Testis (tissue), 2 donors: ENCODE measurements at regions not wholly inside any gene's neighbourhood (a gene's known extent, or its start where the extent isn't known, plus 50 kb on each side); places are given as distances from the start of the nearest gene placed in this dataset.

ENCODE experiments used
- DNase-seq: peaks from one replicate; pipeline ENCODE4 v3.0.0-alpha.2; 2019
- H3K27ac ChIP-seq, 2 donors: fragments of 200-600 bp; sonication (generic); one replicate each; pipeline ENCODE4 v1.5.1; 2019
- H3K27me3 ChIP-seq: fragments of 200-600 bp; sonication (generic); one replicate; pipeline ENCODE4 v1.5.1; 2019
- H3K36me3 ChIP-seq: fragments of 200-600 bp; sonication (generic); one replicate; pipeline ENCODE4 v1.5.1; 2017; ENCODE audit warnings: low read depth; ENCODE audit errors: missing control alignments
- H3K4me1 ChIP-seq: fragments of 200-600 bp; sonication (generic); one replicate; pipeline ENCODE4 v1.5.1; 2019
- H3K4me3 ChIP-seq, 2 donors: fragments of 200-600 bp; sonication (generic); one replicate each; pipeline ENCODE4 v1.5.1; 2017 to 2019
- H3K9me3 ChIP-seq: fragments of 200-600 bp; sonication (generic); one replicate; pipeline ENCODE4 v1.5.1; 2017
- CTCF ChIP-seq, 3 experiments: fragments of 450-650 bp in 2 of 3; fragments of 200-600 bp in 1 of 3; sonication (generic) in 1 of 3; IDR thresholded peaks; one replicate each; pipeline ENCODE4 v1.5.1; 2016 to 2019; ENCODE audit warnings: antibody characterized with exemption in 3 of 3, mild to moderate bottlenecking in 2 of 3, moderate library complexity in 1 of 3
- POLR2A ChIP-seq: fragments of 450-650 bp; IDR thresholded peaks from one replicate; pipeline ENCODE4 v1.6.1; 2017; ENCODE audit warnings: antibody characterized with exemption, mild to moderate bottlenecking, moderate library complexity
- WGBS, 2 donors: methylation state at CpG; one replicate each; pipeline ENCODE4 v1.1.5; 2018; 5-methylcytosine and 5-hydroxymethylcytosine counted together
- intact Hi-C: fragments of 100-400 bp; cut with DNase I; formaldehyde crosslinking; loops from one replicate; pipeline ENCODE4 v1.15.1; 2023; ENCODE audit warnings: low total_unique reads

- no peaks in the 10 kb centered on the region for H3K9me3 ChIP-seq
- DNase-seq, result no peak
- no peaks in the 10 kb centered on the region for H3K27me3 ChIP-seq
- WGBS, 2 donors, result 96 to 100% methylated on average over 1 of the region's 1 CpG
- H3K27ac ChIP-seq, result no peak overlapping the region
- H3K4me1 ChIP-seq, result no peaks in the 10 kb centered on the region
- intact Hi-C loops, result no loop called here
- H3K4me3 ChIP-seq, result no peak overlapping the region
- no peak for TF ChIP-seq POLR2A
- TF ChIP-seq CTCF (IDR thresholded peaks at IDR 0.05), result no peak
- H3K36me3 ChIP-seq, result no peaks in the 10 kb centered on the region
These were observed 301.8 kb downstream of the BRINP2 start for GRCh38 chr1:177472567-177472966.

GRCh38 chr1:177471244-177471643, 300.5 kb downstream of the BRINP2 start:
- Histone ChIP-seq H3K4me1 (no peaks in the 10 kb centered on the region), H3K9me3 (no peaks in the 10 kb centered on the region), H3K36me3 (no peaks in the 10 kb centered on the region), H3K4me3 (no peak overlapping the region), H3K27me3 (no peaks in the 10 kb centered on the region), H3K27ac (no peak overlapping the region)
- intact Hi-C loops, result no loop called here
- WGBS, 2 donors, result 27 to 37% methylated on average over 1 of the region's 1 CpG
- TF ChIP-seq POLR2A (no peak), CTCF (IDR thresholded peaks at IDR 0.05) (no peak)
- DNase-seq, result no peak

- Histone ChIP-seq H3K27me3 (no peaks in the 10 kb centered on the region), H3K4me1 (no peaks in the 10 kb centered on the region), H3K36me3 (no peaks in the 10 kb centered on the region), H3K9me3 (no peaks in the 10 kb centered on the region), H3K27ac (no peak overlapping the region), H3K4me3 (no peak overlapping the region)
- intact Hi-C loops, result no loop called here
- no peak for DNase-seq
- no peak for TF ChIP-seq CTCF (IDR thresholded peaks at IDR 0.05)
- no peak for TF ChIP-seq POLR2A
- WGBS, 2 donors, result 96 to 98% methylated on average over 3 of the region's 3 CpGs
These were observed 298.8 kb downstream of the BRINP2 start for GRCh38 chr1:177469519-177469918.

GRCh38 chr1:177466286-177466685, 295.5 kb downstream of the BRINP2 start:
- H3K27ac ChIP-seq, result no peak overlapping the region
- H3K4me1 ChIP-seq, result no peaks in the 10 kb centered on the region
- intact Hi-C loops, result no loop called here
- DNase-seq, result no peak
- WGBS, 2 donors, result 91 to 93% methylated on average over 2 of the region's 2 CpGs
- H3K36me3 ChIP-seq, result no peaks in the 10 kb centered on the region
- no peaks in the 10 kb centered on the region for H3K9me3 ChIP-seq
- no peaks in the 10 kb centered on the region for H3K27me3 ChIP-seq
- H3K4me3 ChIP-seq, result no peak overlapping the region
- TF ChIP-seq CTCF (IDR thresholded peaks at IDR 0.05) (no peak), POLR2A (no peak)

GRCh38 chr1:177464686-177465085, 293.9 kb downstream of the BRINP2 start:
- DNase-seq, result no peak
- 54 to 56% methylated on average over 2 of the region's 2 CpGs for WGBS, 2 donors
- H3K27me3 ChIP-seq, result no peaks in the 10 kb centered on the region
- TF ChIP-seq CTCF (IDR thresholded peaks at IDR 0.05), result no peak
- no peak for TF ChIP-seq POLR2A
- intact Hi-C loops, result no loop called here
- no peaks in the 10 kb centered on the region for H3K9me3 ChIP-seq
- no peaks in the 10 kb centered on the region for H3K4me1 ChIP-seq
- H3K4me3 ChIP-seq, result no peak overlapping the region
- no peaks in the 10 kb centered on the region for H3K36me3 ChIP-seq
- H3K27ac ChIP-seq, result no peak overlapping the region
